Loucy (cell line): ENCODE measurements at regions not wholly inside any gene's neighbourhood (a gene's known extent, or its start where the extent isn't known, plus 50 kb on each side); places are given as distances from the start of the nearest gene placed in this dataset.

Experiments used
- H2AFZ ChIP-seq: fragments of 200-600 bp; sonication (generic); 2 replicates; pipeline ENCODE4 v1.6.0; 2016; ENCODE audit warnings: antibody characterized with exemption, mild to moderate bottlenecking, low read length, moderate library complexity
- H3F3A ChIP-seq: fragments of 200-600 bp; 2 replicates; pipeline ENCODE4 v1.6.0; 2016; ENCODE audit warnings: antibody characterized with exemption, low read depth, mild to moderate bottlenecking
- H3K27me3 ChIP-seq: fragments of 200-600 bp; sonication (generic); 2 replicates; pipeline ENCODE4 v1.6.1; 2014; ENCODE audit warnings: low read length, mild to moderate bottlenecking; ENCODE audit not compliant: insufficient read depth, poor library complexity, severe bottlenecking
- H3K36me3 ChIP-seq: fragments of 200-600 bp; sonication (generic); 2 replicates; pipeline ENCODE4 v1.6.1; 2016; ENCODE audit warnings: low read length; ENCODE audit not compliant: insufficient read depth
- H3K4me1 ChIP-seq: fragments of 200-600 bp; sonication (generic); 2 replicates; pipeline ENCODE4 v1.5.1; 2014; ENCODE audit warnings: low read length, mild to moderate bottlenecking; ENCODE audit not compliant: insufficient read depth, poor library complexity, severe bottlenecking
- H3K4me2 ChIP-seq: fragments of 200-600 bp; sonication (generic); 2 replicates; pipeline ENCODE4 v1.6.0; 2014; ENCODE audit warnings: antibody characterized with exemption, low read length, low read depth, mild to moderate bottlenecking; ENCODE audit not compliant: poor library complexity, severe bottlenecking
- H3K4me3 ChIP-seq: fragments of 200-600 bp; sonication (generic); 2 replicates; pipeline ENCODE4 v1.5.1; 2014; ENCODE audit warnings: low read length, mild to moderate bottlenecking, mixed read lengths; ENCODE audit not compliant: poor library complexity, severe bottlenecking
- H3K79me2 ChIP-seq: fragments of 200-600 bp; sonication (generic); 2 replicates; pipeline ENCODE4 v1.6.1; 2014; ENCODE audit warnings: low read length; ENCODE audit not compliant: insufficient read depth
- H3K9ac ChIP-seq: fragments of 200-600 bp; sonication (generic); 2 replicates; pipeline ENCODE4 v1.6.0; 2014; ENCODE audit warnings: mild to moderate bottlenecking, low read depth, low read length, moderate library complexity; ENCODE audit not compliant: poor library complexity, severe bottlenecking
- H3K9me2 ChIP-seq: fragments of 200-600 bp; sonication (generic); replicated peaks from 2 replicates; pipeline ENCODE4 v1.6.1; 2016; ENCODE audit warnings: low read depth, low read length, mixed read lengths
- H3K9me3 ChIP-seq: fragments of 200-600 bp; sonication (generic); 2 replicates; pipeline ENCODE4 v1.6.1; 2014; ENCODE audit warnings: mild to moderate bottlenecking, antibody characterized with exemption, low read length, low read depth; ENCODE audit not compliant: insufficient read depth
- H4K20me1 ChIP-seq: fragments of 200-600 bp; sonication (generic); 2 replicates; pipeline ENCODE4 v1.6.0; 2014; ENCODE audit warnings: antibody characterized with exemption, low read length, mild to moderate bottlenecking; ENCODE audit not compliant: insufficient read depth, poor library complexity, severe bottlenecking
- EZH2phosphoT487 ChIP-seq: fragments of 200-600 bp; IDR thresholded peaks from 2 replicates; pipeline ENCODE4 v1.6.1; 2018; ENCODE audit warnings: antibody characterized with exemption, mild to moderate bottlenecking, moderate library complexity, borderline replicate concordance
- TF ChIP-seq, protein P1 (sequence below): fragments of 200-600 bp; sonication (generic); conservative IDR thresholded peaks from 2 replicates; pipeline ENCODE4 v1.5.1; 2014; ENCODE audit warnings: mild to moderate bottlenecking, antibody characterized with exemption, low read length

- Histone ChIP-seq H3K4me1 (no peaks in the 10 kb centered on the region), H3K9me2 (no peaks in the 10 kb centered on the region)
- no peak for TF ChIP-seq EZH2phosphoT487
- TF ChIP-seq, protein P1, sequence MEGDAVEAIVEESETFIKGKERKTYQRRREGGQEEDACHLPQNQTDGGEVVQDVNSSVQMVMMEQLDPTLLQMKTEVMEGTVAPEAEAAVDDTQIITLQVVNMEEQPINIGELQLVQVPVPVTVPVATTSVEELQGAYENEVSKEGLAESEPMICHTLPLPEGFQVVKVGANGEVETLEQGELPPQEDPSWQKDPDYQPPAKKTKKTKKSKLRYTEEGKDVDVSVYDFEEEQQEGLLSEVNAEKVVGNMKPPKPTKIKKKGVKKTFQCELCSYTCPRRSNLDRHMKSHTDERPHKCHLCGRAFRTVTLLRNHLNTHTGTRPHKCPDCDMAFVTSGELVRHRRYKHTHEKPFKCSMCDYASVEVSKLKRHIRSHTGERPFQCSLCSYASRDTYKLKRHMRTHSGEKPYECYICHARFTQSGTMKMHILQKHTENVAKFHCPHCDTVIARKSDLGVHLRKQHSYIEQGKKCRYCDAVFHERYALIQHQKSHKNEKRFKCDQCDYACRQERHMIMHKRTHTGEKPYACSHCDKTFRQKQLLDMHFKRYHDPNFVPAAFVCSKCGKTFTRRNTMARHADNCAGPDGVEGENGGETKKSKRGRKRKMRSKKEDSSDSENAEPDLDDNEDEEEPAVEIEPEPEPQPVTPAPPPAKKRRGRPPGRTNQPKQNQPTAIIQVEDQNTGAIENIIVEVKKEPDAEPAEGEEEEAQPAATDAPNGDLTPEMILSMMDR, result no peak
Measured at GRCh38 chr6:119844387-119844786, 494.8 kb upstream of the MAN1A1 start.

DNA sequence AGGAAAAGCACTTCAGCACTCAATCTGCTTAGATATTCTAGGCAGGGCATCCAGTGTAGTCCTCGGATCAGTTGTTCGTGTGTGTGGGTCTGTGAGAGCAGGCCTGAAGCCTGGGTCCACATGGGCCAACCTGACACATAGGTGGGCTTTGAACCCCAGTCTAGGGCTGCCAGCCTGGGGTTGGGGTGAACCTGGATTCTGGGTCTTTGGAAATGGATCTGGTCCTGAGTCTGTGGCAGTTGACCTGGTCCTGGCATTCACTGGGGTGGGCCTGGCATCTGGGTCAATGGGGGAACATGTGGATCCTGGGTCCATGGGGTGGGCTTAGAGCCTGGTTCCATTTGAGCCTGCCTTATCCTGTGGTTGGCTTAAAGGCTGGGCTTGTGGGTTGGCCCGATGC lies 492.6 kb upstream of the MAN1A1 start:
- Histone ChIP-seq H3F3A (no peaks in the 10 kb centered on the region), H3K9ac (no peak overlapping the region), H3K36me3 (no peaks in the 10 kb centered on the region), H4K20me1 (no peaks in the 10 kb centered on the region), H2AFZ (no peak overlapping the region), H3K4me3 (no peak overlapping the region), H3K4me2 (no peak overlapping the region), H3K27me3 (no peaks in the 10 kb centered on the region), H3K4me1 (no peaks in the 10 kb centered on the region), H3K79me2 (no peaks in the 10 kb centered on the region), H3K9me2 (no peaks in the 10 kb centered on the region), H3K9me3 (no peaks in the 10 kb centered on the region)
- no peak for TF ChIP-seq EZH2phosphoT487
- TF ChIP-seq, protein P1, result no peak

More at GRCh38 chr6:119844387-119844786, 494.8 kb upstream of the MAN1A1 start:
- no peak overlapping the region for H3K4me2 ChIP-seq
- no peaks in the 10 kb centered on the region for H3F3A ChIP-seq
- no peak overlapping the region for H2AFZ ChIP-seq
- no peak overlapping the region for H3K4me3 ChIP-seq
- H4K20me1 ChIP-seq, result no peaks in the 10 kb centered on the region
- H3K9ac ChIP-seq, result no peak overlapping the region
- H3K36me3 ChIP-seq, result no peaks in the 10 kb centered on the region
- no peaks in the 10 kb centered on the region for H3K9me3 ChIP-seq
- no peaks in the 10 kb centered on the region for H3K27me3 ChIP-seq
- no peaks in the 10 kb centered on the region for H3K79me2 ChIP-seq

GRCh38 chr6:119838043-119838442 lies 488.5 kb upstream of the MAN1A1 start:
- H3K9me3 ChIP-seq, result no peaks in the 10 kb centered on the region
- no peak overlapping the region for H2AFZ ChIP-seq
- H3K9ac ChIP-seq, result no peak overlapping the region
- H3K4me3 ChIP-seq, result no peak overlapping the region
- no peaks in the 10 kb centered on the region for H3K27me3 ChIP-seq
- no peaks in the 10 kb centered on the region for H3F3A ChIP-seq
- TF ChIP-seq, protein P1, result no peak
- no peak for TF ChIP-seq EZH2phosphoT487
- no peaks in the 10 kb centered on the region for H3K4me1 ChIP-seq
- no peak overlapping the region for H3K4me2 ChIP-seq
- H4K20me1 ChIP-seq, result no peaks in the 10 kb centered on the region
- no peaks in the 10 kb centered on the region for H3K79me2 ChIP-seq
- H3K9me2 ChIP-seq, result no peaks in the 10 kb centered on the region
- no peaks in the 10 kb centered on the region for H3K36me3 ChIP-seq
